Adrenal gland (tissue), 9 donors: ENCODE measurements at regions not wholly inside any gene's neighbourhood (a gene's known extent, or its start where the extent isn't known, plus 50 kb on each side); places are given as distances from the start of the nearest gene placed in this dataset.
A peak's percentile ranks its signal among the peaks of the same experiment; 100 is the strongest.

Source experiments
- DNase-seq, 7 donors: peaks; one replicate each; pipeline ENCODE4 v3.0.0-alpha.2; 2019 to 2020
- H3K27ac ChIP-seq, 5 donors: fragments of 200-600 bp; sonication (generic) in 4 of 5; 1 replicate in 3 of 5; 2 replicates in 2 of 5; pipeline versions ENCODE4 v1.5.1 to v1.8.0; 2016 to 2020; ENCODE audit warnings: mild to moderate bottlenecking in 1 of 5
- H3K27me3 ChIP-seq: fragments of 200-600 bp; 2 replicates; pipeline ENCODE4 v1.8.0; 2021
- H3K36me3 ChIP-seq, 2 donors: fragments of 200-600 bp; replicated peaks in 1 of 2; 1 replicate in 1 of 2; 2 replicates in 1 of 2; pipeline versions ENCODE4 v1.5.1 to v1.8.0; 2018 to 2022
- H3K4me1 ChIP-seq, 2 donors: fragments of 200-600 bp; replicated peaks in 1 of 2; 1 replicate in 1 of 2; 2 replicates in 1 of 2; pipeline versions ENCODE4 v1.5.1 to v1.8.0; 2018 to 2021
- H3K4me3 ChIP-seq, 4 donors: fragments of 200-600 bp; sonication (generic) in 3 of 4; one replicate each; pipeline ENCODE4 v1.5.1; 2016 to 2018
- H3K9me3 ChIP-seq, 3 donors: fragments of 200-600 bp; sonication (generic) in 1 of 3; replicated peaks in 1 of 3; 1 replicate in 2 of 3; 2 replicates in 1 of 3; pipeline versions ENCODE4 v1.5.1 to v1.8.0; 2016 to 2021
- CTCF ChIP-seq, 6 experiments: fragments of 450-650 bp in 4 of 6; fragments of 200-600 bp in 2 of 6; sonication (generic) in 1 of 6; IDR thresholded peaks; 1 replicate in 5 of 6; 2 replicates in 1 of 6; pipeline versions ENCODE4 v1.5.1 to v1.8.0; 2016 to 2021; ENCODE audit warnings: antibody characterized with exemption in 6 of 6, mild to moderate bottlenecking in 2 of 6, moderate library complexity in 1 of 6
- POLR2A ChIP-seq, 2 donors: fragments of 450-650 bp; IDR thresholded peaks; one replicate each; pipeline ENCODE4 v1.6.1; 2017; ENCODE audit warnings: antibody characterized with exemption in 2 of 2, mild to moderate bottlenecking in 2 of 2, moderate library complexity in 1 of 2
- WGBS, 4 donors: extraction: QIAGEN DNeasy Blood & Tissue Kit in 2 of 4; methylation state at CpG; one replicate each; pipeline versions ENCODE4 v1.1.5 to v1.1.7; 2013 to 2017; 5-methylcytosine and 5-hydroxymethylcytosine counted together
- intact Hi-C, 2 donors: fragments of 100-400 bp; cut with DNase I; formaldehyde crosslinking; loops; one replicate each; pipeline versions ENCODE4 v1.14.1 to v1.15.0; 2022 to 2023
- donor health status: healthy with polysubstance abuse.
- donor health status: Bipolar disorder and iron deficiency.
- donor health status: DM: yes; HTN: yes; CAD: no.
- donor health status: DM: no; HTN: no; CAD: no.
- donor health status: DM: no; HTN: no; CAD: no.

- 44 to 62% (median 55%) methylated on average over 5 of the region's 5 CpGs for WGBS, 4 donors
- TF ChIP-seq POLR2A (IDR thresholded peaks at IDR 0.05) = no peak
- peak in 3 of 6 experiments; percentile 29 to 40 (median 29) for TF ChIP-seq CTCF (IDR thresholded peaks at IDR 0.05)
- intact Hi-C loops = no loop called here
- H3K36me3 ChIP-seq = no peaks in the 10 kb centered on the region
- no peaks in the 10 kb centered on the region for H3K4me1 ChIP-seq
- no peak overlapping the region for H3K4me3 ChIP-seq
- no peaks in the 10 kb centered on the region for H3K9me3 ChIP-seq
- DNase-seq = peak in 2 of 7 donors; percentile 26 to 31
- H3K27me3 ChIP-seq = no peaks in the 10 kb centered on the region
- H3K27ac ChIP-seq = no peak overlapping the region
Observed at GRCh38 chr1:55337801-55338447, 122.8 kb upstream of the USP24 start.

GRCh38 chr1:55334797-55335196, 119.6 kb upstream of the USP24 start:
- intact Hi-C loops = no loop called here
- 88 to 94% (median 91%) methylated on average over 4 to 6 of the region's 6 CpGs for WGBS, 4 donors
- Histone ChIP-seq H3K27me3 (no peaks in the 10 kb centered on the region), H3K4me1 (no peaks in the 10 kb centered on the region), H3K4me3 (no peak overlapping the region), H3K36me3 (no peaks in the 10 kb centered on the region), H3K9me3 (no peaks in the 10 kb centered on the region), H3K27ac (no peak overlapping the region)
- TF ChIP-seq POLR2A (IDR thresholded peaks at IDR 0.05) = no peak
- DNase-seq = no peak

- no peak for DNase-seq
- H3K4me1 ChIP-seq = no peaks in the 10 kb centered on the region
- no peak overlapping the region for H3K27ac ChIP-seq
- no peaks in the 10 kb centered on the region for H3K36me3 ChIP-seq
- WGBS, 4 donors = 58 to 80% (median 68%) methylated on average over 3 of the region's 3 CpGs
- no peak overlapping the region for H3K4me3 ChIP-seq
- H3K27me3 ChIP-seq = no peaks in the 10 kb centered on the region
- intact Hi-C loops = no loop called here
- no peaks in the 10 kb centered on the region for H3K9me3 ChIP-seq
- TF ChIP-seq POLR2A (IDR thresholded peaks at IDR 0.05) (no peak), CTCF (IDR thresholded peaks at IDR 0.05) (no peak)
Observed at GRCh38 chr1:55334160-55334559, 119.0 kb upstream of the USP24 start.

GRCh38 chr1:55333461-55333860, 118.3 kb upstream of the USP24 start:
- intact Hi-C loops = no loop called here
- DNase-seq = no peak
- TF ChIP-seq POLR2A (IDR thresholded peaks at IDR 0.05) (no peak), CTCF (IDR thresholded peaks at IDR 0.05) (no peak)
- WGBS, 4 donors = 68 to 83% (median 73%) methylated on average over 5 of the region's 5 CpGs
- Histone ChIP-seq H3K36me3 (no peaks in the 10 kb centered on the region), H3K27ac (peak overlapping the region in 1 of 5 donors; percentile 23), H3K4me3 (no peak overlapping the region), H3K9me3 (no peaks in the 10 kb centered on the region), H3K27me3 (no peaks in the 10 kb centered on the region), H3K4me1 (peaks cover 0 to 4% of the 10 kb centered on the region in 2 donors)

- no peaks in the 10 kb centered on the region for H3K27me3 ChIP-seq
- TF ChIP-seq POLR2A (IDR thresholded peaks at IDR 0.05) (no peak), CTCF (IDR thresholded peaks at IDR 0.05) (no peak)
- no peak overlapping the region for H3K4me3 ChIP-seq
- H3K36me3 ChIP-seq = no peaks in the 10 kb centered on the region
- H3K9me3 ChIP-seq = no peaks in the 10 kb centered on the region
- DNase-seq = no peak
- no peak overlapping the region for H3K27ac ChIP-seq
- WGBS, 4 donors = 86 to 91% (median 89%) methylated on average over 7 of the region's 7 CpGs
- intact Hi-C loops = no loop called here
- peaks cover 0 to 4% of the 10 kb centered on the region in 2 donors for H3K4me1 ChIP-seq
Observed at GRCh38 chr1:55331351-55331750, 116.2 kb upstream of the USP24 start.
